Osteoblast (primary cell): ENCODE measurements at regions not wholly inside any gene's neighbourhood (a gene's known extent, or its start where the extent isn't known, plus 50 kb on each side); places are given as distances from the start of the nearest gene placed in this dataset.

Source experiments
- DNase-seq: peaks from one replicate; pipeline ENCODE4 v3.0.0; 2011; ENCODE audit warnings: low spot score, mixed read lengths; ENCODE audit not compliant: insufficient read length; ENCODE audit errors: missing footprints
- H2AFZ ChIP-seq: 2 replicates; pipeline ENCODE4 v1.6.0; 2011; ENCODE audit warnings: mild to moderate bottlenecking, low read length
- H3K27ac ChIP-seq: 2 replicates; pipeline ENCODE4 v1.5.1; 2011; ENCODE audit warnings: mild to moderate bottlenecking, low read depth, low read length, moderate library complexity
- H3K27me3 ChIP-seq: 2 replicates; pipeline ENCODE4 v1.6.0; 2012; ENCODE audit warnings: mild to moderate bottlenecking, control low read depth, inconsistent platforms, low read length, moderate library complexity; ENCODE audit not compliant: insufficient read depth
- H3K36me3 ChIP-seq: 2 replicates; pipeline ENCODE4 v1.5.1; 2011; ENCODE audit warnings: mild to moderate bottlenecking, low read length, control low read depth, moderate library complexity; ENCODE audit not compliant: insufficient read depth
- H3K4me1 ChIP-seq: 2 replicates; pipeline ENCODE4 v1.5.1; 2011; ENCODE audit warnings: mild to moderate bottlenecking, low read length, control low read depth, moderate library complexity; ENCODE audit not compliant: insufficient read depth
- H3K4me2 ChIP-seq: 2 replicates; pipeline ENCODE4 v1.6.0; 2011; ENCODE audit warnings: mild to moderate bottlenecking, low read length; ENCODE audit not compliant: insufficient read depth
- H3K4me3 ChIP-seq: fragments of 200-600 bp; sonication (generic); 3 replicates; pipeline ENCODE4 v1.5.1; 2012; ENCODE audit warnings: mild to moderate bottlenecking, low read length, inconsistent platforms; ENCODE audit not compliant: insufficient read depth
- H3K79me2 ChIP-seq: 2 replicates; pipeline ENCODE4 v1.6.0; 2012; ENCODE audit warnings: mild to moderate bottlenecking, low read length, control low read depth, inconsistent platforms; ENCODE audit not compliant: insufficient read depth
- H3K9me3 ChIP-seq: 2 replicates; pipeline ENCODE4 v1.5.1; 2011; ENCODE audit warnings: low read depth, low read length, control low read depth
- H4K20me1 ChIP-seq: 2 replicates; pipeline ENCODE4 v1.6.0; 2012; ENCODE audit warnings: mild to moderate bottlenecking, low read length, control low read depth; ENCODE audit not compliant: insufficient read depth
- TF ChIP-seq, protein P1 (sequence below): IDR thresholded peaks from 2 replicates; pipeline ENCODE4 v1.5.1; 2011; ENCODE audit warnings: mild to moderate bottlenecking, low read depth, low read length, moderate library complexity; ENCODE audit errors: extremely low read depth

DNA sequence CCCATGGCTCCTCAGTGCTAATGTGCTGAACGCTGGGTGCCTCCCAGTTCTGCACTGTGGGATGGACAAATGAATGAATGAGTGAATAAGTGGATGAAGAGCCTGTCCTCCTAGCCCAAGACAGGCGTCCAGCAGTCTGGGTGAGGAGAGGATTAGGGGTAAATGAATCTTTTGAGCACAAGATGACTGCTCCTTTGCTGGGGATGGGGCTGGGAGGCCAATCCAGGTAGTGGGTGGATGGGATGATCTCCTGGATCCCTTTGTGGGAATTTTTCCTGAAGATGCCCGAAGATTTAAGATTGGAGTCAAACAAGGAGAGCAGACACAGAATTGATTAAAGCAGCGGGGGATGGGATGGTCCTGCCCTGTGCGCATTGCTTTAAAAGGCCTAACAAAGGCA is 65.3 kb upstream of the MLN start:
- no peak for DNase-seq

DNA sequence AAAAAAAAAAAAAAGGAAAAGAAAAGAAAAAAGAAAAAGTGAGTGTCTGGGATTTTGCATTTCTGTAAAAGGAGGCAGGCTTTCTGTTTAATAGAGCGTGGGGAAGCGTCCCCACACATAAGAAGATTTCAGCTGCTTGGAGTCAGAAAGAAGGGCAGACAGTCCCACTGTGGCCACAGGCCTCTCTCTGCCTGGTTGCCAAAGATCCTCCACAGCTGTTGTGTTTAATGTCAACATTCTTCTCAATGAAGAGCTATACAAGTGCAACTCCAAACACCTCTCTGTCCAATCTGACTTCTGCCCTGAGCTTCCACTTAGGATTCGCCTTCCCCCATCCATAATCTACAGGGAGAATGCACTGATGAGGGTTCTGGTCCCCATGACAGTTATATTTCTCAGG is 64.3 kb upstream of the MLN start:
- Histone ChIP-seq H3K9me3 (no peaks in the 10 kb centered on the region), H4K20me1 (no peaks in the 10 kb centered on the region), H3K36me3 (no peaks in the 10 kb centered on the region), H3K4me3 (no peak overlapping the region), H3K4me2 (no peak overlapping the region), H2AFZ (no peak overlapping the region), H3K27ac (no peak overlapping the region), H3K4me1 (no peaks in the 10 kb centered on the region), H3K79me2 (no peaks in the 10 kb centered on the region), H3K27me3 (peaks cover 12% of the 10 kb centered on the region)
- no peak for DNase-seq
- TF ChIP-seq, protein P1, sequence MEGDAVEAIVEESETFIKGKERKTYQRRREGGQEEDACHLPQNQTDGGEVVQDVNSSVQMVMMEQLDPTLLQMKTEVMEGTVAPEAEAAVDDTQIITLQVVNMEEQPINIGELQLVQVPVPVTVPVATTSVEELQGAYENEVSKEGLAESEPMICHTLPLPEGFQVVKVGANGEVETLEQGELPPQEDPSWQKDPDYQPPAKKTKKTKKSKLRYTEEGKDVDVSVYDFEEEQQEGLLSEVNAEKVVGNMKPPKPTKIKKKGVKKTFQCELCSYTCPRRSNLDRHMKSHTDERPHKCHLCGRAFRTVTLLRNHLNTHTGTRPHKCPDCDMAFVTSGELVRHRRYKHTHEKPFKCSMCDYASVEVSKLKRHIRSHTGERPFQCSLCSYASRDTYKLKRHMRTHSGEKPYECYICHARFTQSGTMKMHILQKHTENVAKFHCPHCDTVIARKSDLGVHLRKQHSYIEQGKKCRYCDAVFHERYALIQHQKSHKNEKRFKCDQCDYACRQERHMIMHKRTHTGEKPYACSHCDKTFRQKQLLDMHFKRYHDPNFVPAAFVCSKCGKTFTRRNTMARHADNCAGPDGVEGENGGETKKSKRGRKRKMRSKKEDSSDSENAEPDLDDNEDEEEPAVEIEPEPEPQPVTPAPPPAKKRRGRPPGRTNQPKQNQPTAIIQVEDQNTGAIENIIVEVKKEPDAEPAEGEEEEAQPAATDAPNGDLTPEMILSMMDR: no peak

More for the DNA sequence above, 65.3 kb upstream of the MLN start:
- no peaks in the 10 kb centered on the region for H3K9me3 ChIP-seq
- H3K4me3 ChIP-seq: no peak overlapping the region
- no peaks in the 10 kb centered on the region for H3K4me1 ChIP-seq
- H2AFZ ChIP-seq: no peak overlapping the region
- H3K79me2 ChIP-seq: no peaks in the 10 kb centered on the region
- no peak overlapping the region for H3K4me2 ChIP-seq
- no peaks in the 10 kb centered on the region for H3K36me3 ChIP-seq
- H4K20me1 ChIP-seq: no peaks in the 10 kb centered on the region
- H3K27me3 ChIP-seq: peaks cover 12% of the 10 kb centered on the region
- no peak overlapping the region for H3K27ac ChIP-seq
- TF ChIP-seq, protein P1: no peak

DNA sequence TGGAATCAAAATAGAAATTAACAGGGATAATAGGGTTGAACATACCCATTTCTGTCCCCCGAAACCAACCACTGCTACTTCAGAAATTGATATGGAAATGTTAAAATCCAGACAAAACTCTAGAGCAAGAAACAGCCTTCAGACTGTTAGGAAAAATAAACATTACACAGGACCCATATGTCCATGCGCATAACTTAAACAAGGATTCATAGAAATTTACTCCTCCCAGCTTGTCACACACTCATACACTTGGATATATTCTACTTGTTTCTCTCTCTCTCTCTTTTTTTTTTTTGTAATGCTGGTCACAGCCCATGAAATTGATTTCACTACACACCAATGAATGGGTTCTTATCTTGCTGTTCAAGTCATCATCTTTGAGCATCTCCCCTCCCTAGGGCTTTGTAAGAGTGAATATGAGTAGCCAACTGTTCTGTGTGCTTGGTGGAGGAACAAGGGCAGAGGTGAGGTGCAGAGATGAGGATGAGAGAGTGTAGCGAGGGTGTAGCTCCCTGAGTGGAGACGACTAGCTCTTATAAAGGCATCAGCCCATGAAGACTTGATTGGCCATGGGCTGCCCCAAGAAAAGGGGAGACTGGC is 61.8 kb upstream of the MLN start:
- no peak for DNase-seq
- Histone ChIP-seq H4K20me1 (no peaks in the 10 kb centered on the region), H3K36me3 (no peaks in the 10 kb centered on the region), H2AFZ (no peak overlapping the region), H3K4me3 (no peak overlapping the region), H3K79me2 (no peaks in the 10 kb centered on the region), H3K4me1 (no peaks in the 10 kb centered on the region), H3K27me3 (peaks cover 14% of the 10 kb centered on the region), H3K27ac (no peak overlapping the region), H3K9me3 (no peaks in the 10 kb centered on the region), H3K4me2 (no peak overlapping the region)
- TF ChIP-seq, protein P1: no peak

DNA sequence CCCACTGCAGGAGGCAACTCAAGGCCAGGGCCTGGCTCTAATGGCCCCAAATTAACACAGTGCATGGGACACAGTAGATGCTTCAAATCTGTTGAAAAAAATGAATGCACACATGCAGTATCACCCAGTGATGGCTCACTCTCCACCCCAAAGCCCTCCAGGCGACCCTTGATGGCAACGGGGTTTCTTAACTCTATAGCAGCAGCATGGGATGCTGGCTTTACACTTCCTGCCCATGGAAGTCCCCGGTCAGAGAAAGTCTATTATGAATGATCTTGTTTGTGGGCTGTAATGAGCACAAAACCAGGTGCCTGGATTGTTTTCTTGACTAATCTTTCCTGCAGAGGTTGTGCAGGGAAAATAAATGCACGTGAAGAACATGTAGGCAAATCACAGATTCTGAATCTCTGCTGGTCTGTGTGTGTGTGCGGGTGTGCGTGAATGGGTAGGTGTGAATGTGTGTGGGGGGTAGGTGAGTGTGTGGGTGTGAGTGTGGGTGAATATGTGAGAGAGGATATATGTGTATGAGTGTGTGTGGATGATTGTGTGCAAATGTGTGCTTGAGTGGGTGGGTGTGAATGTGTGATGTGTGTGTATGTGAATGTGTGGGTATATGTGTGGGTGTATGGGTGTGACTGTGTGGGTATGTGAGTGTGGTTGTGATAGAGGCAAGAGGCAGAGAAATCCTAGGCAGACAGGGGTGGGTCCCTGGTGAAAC is 60.1 kb upstream of the MLN start:
- no peak overlapping the region for H3K4me2 ChIP-seq
- DNase-seq: peak; percentile 14
- no peaks in the 10 kb centered on the region for H3K36me3 ChIP-seq
- H2AFZ ChIP-seq: no peak overlapping the region
- H4K20me1 ChIP-seq: no peaks in the 10 kb centered on the region
- peaks cover 8% of the 10 kb centered on the region for H3K27me3 ChIP-seq
- no peaks in the 10 kb centered on the region for H3K9me3 ChIP-seq
- H3K79me2 ChIP-seq: no peaks in the 10 kb centered on the region
- TF ChIP-seq, protein P1: no peak
- no peaks in the 10 kb centered on the region for H3K4me1 ChIP-seq
- no peak overlapping the region for H3K4me3 ChIP-seq
- H3K27ac ChIP-seq: no peak overlapping the region
